Activated CD8-positive, alpha-beta T cell treated with anti-CD3 and anti-CD28 coated beads for 36 hours (primary cell): ENCODE measurements at regions not wholly inside any gene's neighbourhood (a gene's known extent, or its start where the extent isn't known, plus 50 kb on each side); places are given as distances from the start of the nearest gene placed in this dataset.

Experiments used
- ATAC-seq: fragments of 200-7000 bp; cut with Tn5 transposase; one replicate; pipeline ENCODE4 v1.10.0; 2021; ENCODE audit warnings: mild to moderate bottlenecking, moderate library complexity
- CTCF ChIA-PET: fragments of 350-600 bp; sonication (Branson Sonifier 250); formaldehyde crosslinking; loops from one replicate; lab custom pipeline; 2021; ENCODE audit warnings: antibody characterized with exemption; lab: Charles Lee
- POLR2A ChIA-PET: fragments of 350-600 bp; sonication (Branson Sonifier 250); formaldehyde crosslinking; loops from one replicate; lab custom pipeline; 2021; ENCODE audit warnings: antibody characterized with exemption; lab: Charles Lee
- DNase-seq: peaks from one replicate; pipeline ENCODE4 v3.0.0-alpha.2; 2020
- H3K27ac Mint-ChIP-seq: one replicate; pipeline ENCODE4 v1.8.0; 2021; ENCODE audit warnings: mild to moderate bottlenecking, mixed read lengths
- H3K27me3 Mint-ChIP-seq: one replicate; pipeline ENCODE4 v1.8.0; 2021; ENCODE audit warnings: mixed read lengths
- H3K36me3 Mint-ChIP-seq: one replicate; pipeline ENCODE4 v1.8.0; 2021; ENCODE audit warnings: low read depth, mixed read lengths
- H3K4me1 Mint-ChIP-seq: one replicate; pipeline ENCODE4 v1.8.0; 2021; ENCODE audit warnings: low read depth, mixed read lengths
- H3K4me3 Mint-ChIP-seq: one replicate; pipeline ENCODE4 v1.8.0; 2021; ENCODE audit warnings: mild to moderate bottlenecking, moderate library complexity, mixed read lengths
- H3K9me3 Mint-ChIP-seq: one replicate; pipeline ENCODE4 v1.8.0; 2021; ENCODE audit warnings: mixed read lengths
- CTCF ChIP-seq: fragments of 200-600 bp; IDR thresholded peaks from one replicate; pipeline ENCODE4 v1.8.0; 2022; ENCODE audit warnings: antibody characterized with exemption, mild to moderate bottlenecking
- intact Hi-C: fragments of 100-400 bp; cut with micrococcal nuclease; formaldehyde crosslinking; loops from one replicate; pipeline ENCODE4 v1.10.0; 2022

GRCh38 chr18:75154997-75155396 lies 53.9 kb downstream of the PTGR3 start:
- H3K36me3 Mint-ChIP-seq = no peaks in the 10 kb centered on the region
- no peak overlapping the region for H3K4me3 Mint-ChIP-seq
- no peaks in the 10 kb centered on the region for H3K4me1 Mint-ChIP-seq
- no peak for TF ChIP-seq CTCF
- no peak for DNase-seq
- H3K27me3 Mint-ChIP-seq = no peaks in the 10 kb centered on the region
- H3K9me3 Mint-ChIP-seq = peaks cover 8% of the 10 kb centered on the region
- intact Hi-C loops = no loop called here
- no peak for ATAC-seq
- no peak overlapping the region for H3K27ac Mint-ChIP-seq
- ChIA-PET POLR2A (no interaction called here), CTCF (no interaction called here)

DNA sequence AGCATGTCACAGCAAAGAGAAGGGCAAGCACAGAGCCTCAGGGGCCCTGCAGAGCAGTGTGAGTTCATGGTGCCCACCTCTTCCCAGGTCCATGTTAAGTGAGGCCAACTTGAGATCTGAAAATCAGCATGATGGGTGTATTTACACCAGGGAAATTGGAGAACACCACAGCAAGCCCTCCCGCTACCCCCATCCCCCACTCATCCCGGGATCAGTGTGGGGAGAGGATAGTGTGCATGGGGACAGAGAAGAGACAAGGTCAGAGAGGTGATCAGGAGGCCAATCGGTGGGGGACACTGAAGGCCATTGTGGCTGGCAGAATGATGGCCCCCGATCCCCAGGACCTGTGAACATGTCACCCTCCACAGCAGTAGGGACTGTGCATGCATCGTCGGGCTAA lies 54.7 kb downstream of the PTGR3 start:
- Mint-ChIP-seq H3K9me3 (peaks cover 8% of the 10 kb centered on the region), H3K36me3 (no peaks in the 10 kb centered on the region), H3K27me3 (no peaks in the 10 kb centered on the region), H3K27ac (no peak overlapping the region), H3K4me3 (no peak overlapping the region), H3K4me1 (no peaks in the 10 kb centered on the region)
- intact Hi-C loops = no loop called here
- CTCF ChIA-PET = no interaction called here
- ATAC-seq (no peak), DNase-seq (no peak)
- POLR2A ChIA-PET = no interaction called here
- TF ChIP-seq CTCF = no peak

DNA sequence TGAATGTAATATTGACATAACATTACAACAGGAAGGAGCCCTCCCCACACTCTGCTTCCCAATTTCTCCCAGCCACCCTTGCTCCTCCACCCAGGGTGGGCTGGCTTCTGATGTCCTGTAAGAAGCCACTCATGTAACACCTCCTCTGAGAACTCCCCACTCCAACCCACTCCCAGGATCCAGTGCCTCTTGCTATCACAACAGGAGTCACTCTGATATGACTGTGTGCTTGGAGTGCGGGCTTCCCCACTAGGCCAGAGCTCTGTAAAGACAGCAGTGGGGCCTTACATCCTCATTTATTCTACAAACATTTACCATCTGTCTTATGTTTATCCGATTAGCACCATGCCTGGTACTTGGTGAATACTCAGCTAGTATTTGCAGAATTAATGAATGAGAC lies 65.1 kb downstream of the PTGR3 start:
- Mint-ChIP-seq H3K27ac (no peak overlapping the region), H3K9me3 (peaks cover 12% of the 10 kb centered on the region), H3K27me3 (no peaks in the 10 kb centered on the region), H3K4me1 (no peaks in the 10 kb centered on the region), H3K4me3 (no peak overlapping the region), H3K36me3 (no peaks in the 10 kb centered on the region)
- ATAC-seq = no peak
- intact Hi-C loops = loop anchor here (2.0 kb wide), 1 partner anchor 15 kb away; no protein-coding TSS in a partner anchor
- ChIA-PET CTCF (no interaction called here), POLR2A (no interaction called here)
- DNase-seq = no peak
- TF ChIP-seq CTCF = no peak

- Mint-ChIP-seq H3K9me3 (peaks cover 12% of the 10 kb centered on the region), H3K27ac (no peak overlapping the region), H3K4me3 (no peak overlapping the region), H3K4me1 (no peaks in the 10 kb centered on the region), H3K36me3 (no peaks in the 10 kb centered on the region), H3K27me3 (no peaks in the 10 kb centered on the region)
- DNase-seq (no peak), ATAC-seq (no peak)
- CTCF ChIA-PET = no interaction called here
- intact Hi-C loops = no loop called here
- POLR2A ChIA-PET = no interaction called here
- TF ChIP-seq CTCF = no peak
These were observed 66.3 kb downstream of the PTGR3 start for GRCh38 chr18:75142677-75143076.

DNA sequence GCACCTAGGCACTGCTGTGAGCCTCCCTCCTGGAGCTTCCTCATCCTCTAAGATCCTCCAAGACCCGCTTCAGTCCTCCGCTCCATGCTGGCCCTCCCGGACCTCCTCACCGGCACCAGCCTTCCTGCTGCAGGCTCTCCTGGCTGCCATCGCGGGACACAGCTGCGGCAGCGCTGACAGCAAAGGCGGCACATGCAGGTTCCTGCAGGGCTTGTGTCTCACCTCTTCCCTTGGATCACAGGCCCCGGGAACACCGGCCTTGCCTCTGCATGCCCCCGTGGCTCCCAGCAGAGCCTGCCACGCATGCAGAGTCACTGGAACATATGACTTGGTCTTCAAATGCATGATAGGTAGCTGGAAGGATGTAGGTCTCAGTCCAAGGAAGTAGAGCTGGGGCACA lies 67.2 kb downstream of the PTGR3 start:
- H3K36me3 Mint-ChIP-seq = no peaks in the 10 kb centered on the region
- H3K27ac Mint-ChIP-seq = no peak overlapping the region
- intact Hi-C loops = no loop called here
- ChIA-PET POLR2A (no interaction called here), CTCF (no interaction called here)
- H3K4me3 Mint-ChIP-seq = no peak overlapping the region
- no peaks in the 10 kb centered on the region for H3K4me1 Mint-ChIP-seq
- no peak for DNase-seq
- H3K9me3 Mint-ChIP-seq = peaks cover 10% of the 10 kb centered on the region
- no peaks in the 10 kb centered on the region for H3K27me3 Mint-ChIP-seq
- TF ChIP-seq CTCF = no peak
- ATAC-seq = no peak
